ENCODE measurements at regions not wholly inside any gene's neighbourhood (a gene's known extent, or its start where the extent isn't known, plus 50 kb on each side); places are given as distances from the start of the nearest gene placed in this dataset.
A peak's percentile ranks its signal among the peaks of the same experiment; 100 is the strongest.
"Not testable (repeated sequence)": the region's sequence is repeated elsewhere in the genome, so short reads cannot be mapped to it uniquely, and the experiment has no call there.

DNA sequence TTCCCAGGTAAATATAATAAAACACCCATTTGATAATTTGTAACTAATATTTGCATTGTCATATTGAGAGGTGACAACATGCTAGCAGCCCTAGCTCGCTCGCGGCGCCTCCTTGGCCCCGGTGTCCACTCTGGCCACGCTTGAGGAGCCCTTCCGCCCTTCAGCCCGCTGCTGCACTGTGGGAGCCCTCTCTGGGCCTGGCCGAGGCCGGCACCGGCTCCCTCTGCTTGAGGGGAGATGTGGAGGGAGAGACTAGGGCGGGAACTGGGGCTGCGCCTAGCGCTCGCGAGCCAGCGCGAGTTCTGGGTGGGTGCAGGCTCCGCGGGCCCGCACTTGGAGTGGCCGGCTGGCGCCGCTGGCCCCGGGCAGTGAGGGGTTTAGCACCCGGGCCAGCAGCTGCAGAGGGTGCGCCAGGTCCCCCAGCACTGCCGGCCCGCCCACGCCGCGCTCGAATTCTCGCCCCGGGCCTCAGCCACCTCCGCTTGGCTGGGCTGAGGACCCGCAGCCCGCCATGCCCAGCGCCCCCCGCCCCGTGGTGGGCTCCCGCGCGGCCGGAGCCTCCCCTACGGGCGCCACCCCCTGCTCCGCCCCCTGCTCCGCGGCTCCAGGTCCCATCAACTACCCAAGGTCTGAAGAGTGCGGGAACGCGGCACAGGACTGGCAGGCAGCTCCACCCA, 594.4 kb downstream of the SLITRK6 start:
- DNase-seq (ENCODE audit: low spot score): no peak

DNA sequence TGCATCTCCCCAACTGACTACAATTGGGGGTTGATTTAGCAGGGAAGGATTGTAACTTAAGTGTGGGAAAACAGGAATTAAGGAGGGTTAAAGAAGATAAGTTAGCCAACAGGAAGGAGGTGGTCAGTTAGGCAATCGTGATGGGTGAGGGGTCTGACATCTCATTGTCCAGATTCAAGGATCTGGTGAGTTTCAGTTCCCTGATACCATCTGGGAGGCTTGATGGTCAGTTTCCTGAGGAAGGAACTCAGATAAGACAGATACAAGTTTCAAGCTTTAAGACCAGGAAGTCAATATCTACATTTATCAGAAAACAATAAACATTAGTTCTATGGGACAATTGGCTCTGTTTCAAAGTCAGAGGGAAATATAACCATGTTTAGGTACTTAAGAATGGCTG, 601.8 kb downstream of the SLITRK6 start:
- DNase-seq (ENCODE audit: low spot score): no peak

DNA sequence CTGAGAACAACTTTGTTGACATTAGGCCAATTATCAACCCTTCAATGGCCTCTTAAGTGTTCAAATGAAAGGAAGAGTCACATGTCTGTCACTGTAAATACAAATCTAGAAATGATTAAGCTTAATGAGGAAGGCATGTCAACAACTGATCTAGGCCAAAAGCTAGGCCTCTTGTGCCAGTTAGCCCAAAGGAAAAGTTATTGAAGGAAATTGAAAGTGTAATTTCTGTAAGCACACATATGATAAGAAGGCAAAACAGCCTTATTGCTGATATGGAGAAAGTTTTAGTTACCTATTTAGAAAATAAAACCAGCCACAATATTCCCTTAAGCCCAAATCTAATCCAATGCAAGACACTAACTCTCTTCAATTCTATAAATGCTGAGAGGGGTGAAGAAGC, 604.7 kb downstream of the SLITRK6 start:
- DNase-seq (ENCODE audit: low spot score): no peak

DNA sequence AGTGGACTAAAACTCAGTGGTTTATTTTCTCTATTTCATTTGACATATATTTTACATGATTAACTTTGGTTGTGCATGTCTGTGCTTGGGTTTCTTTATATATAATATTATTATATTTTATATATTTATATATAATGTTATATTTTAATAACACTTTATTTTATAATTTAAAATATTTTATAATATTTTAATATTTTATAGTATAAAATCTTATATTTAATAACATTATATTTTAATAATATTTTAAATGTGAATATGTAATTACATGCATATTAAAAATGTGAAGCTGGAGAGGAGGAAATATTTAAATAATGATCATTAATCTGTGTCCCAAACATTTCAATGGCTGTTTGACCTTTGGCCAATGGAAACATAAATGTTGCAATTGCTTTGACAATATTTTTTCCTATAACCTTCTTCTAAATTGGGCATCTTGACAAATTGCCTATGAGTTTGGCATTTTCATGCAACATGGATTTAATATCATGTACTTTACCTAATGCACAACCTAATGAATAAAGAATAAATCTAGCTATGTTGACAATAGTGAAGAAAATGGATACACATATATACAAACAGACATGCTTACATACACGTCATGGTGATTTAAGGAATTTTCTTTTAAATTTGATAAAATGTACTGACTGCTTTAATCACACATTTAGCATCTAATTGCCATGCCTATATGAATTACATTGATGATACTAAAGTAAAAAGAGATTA, 607.1 kb downstream of the SLITRK6 start:
- no peak for DNase-seq (ENCODE audit: low spot score)

DNA sequence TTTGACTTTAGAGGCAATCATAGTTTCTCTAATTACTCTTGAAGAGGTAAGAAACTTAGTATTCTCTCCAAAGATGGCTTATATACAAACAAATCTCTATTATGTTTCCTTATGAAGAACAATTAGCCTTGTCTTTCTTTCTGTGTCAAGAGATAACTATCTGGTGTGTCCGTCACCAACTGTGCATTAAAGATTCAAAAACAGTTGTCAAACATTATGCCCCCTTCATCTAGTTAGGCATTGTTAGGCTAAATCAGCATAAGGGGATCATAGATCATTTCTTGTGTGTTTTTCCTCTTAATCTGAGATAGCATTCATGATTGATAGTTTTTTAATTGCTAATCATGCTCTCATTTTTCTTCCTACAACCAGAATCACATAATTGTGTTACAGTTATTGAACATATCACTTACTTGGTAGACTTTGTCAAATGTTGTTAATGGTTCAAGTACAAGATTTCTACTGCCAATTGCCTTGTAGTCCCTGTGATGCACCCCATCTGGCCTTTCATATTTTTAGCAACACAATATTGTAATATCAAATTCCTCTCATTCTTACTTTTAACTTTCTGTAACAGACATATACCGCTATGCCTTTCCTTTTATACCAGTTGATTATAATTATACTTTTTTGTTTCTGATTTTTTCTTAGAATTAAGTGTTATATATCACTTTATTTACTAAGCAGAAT, 612.7 kb downstream of the SLITRK6 start:
- DNase-seq (ENCODE audit: low spot score): peak; percentile 51

GRCh38 chr13:85174291-85174690, 624.9 kb downstream of the SLITRK6 start:
- DNase-seq (ENCODE audit: low spot score): no peak

DNA sequence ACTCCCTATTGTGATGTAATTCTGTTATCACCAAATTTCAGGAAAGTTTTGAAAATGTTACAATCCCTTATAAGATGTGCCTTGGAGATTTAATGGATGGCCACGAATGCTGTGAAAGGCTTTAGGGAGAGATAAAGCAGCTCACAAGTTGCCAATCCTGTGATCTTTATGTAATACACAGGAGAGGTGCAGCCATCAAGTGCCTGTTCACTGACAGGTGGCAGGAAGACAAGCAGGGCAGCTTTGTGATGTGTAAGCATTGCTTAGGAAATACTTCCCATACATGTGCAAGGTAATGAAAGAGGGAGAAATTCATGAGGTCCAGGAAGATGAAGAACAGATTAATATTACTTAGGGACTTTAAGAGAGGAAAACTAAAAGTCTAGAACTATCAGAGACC, 628.8 kb downstream of the SLITRK6 start:
- DNase-seq (ENCODE audit: low spot score): no peak

GRCh38 chr13:85166891-85167290, 632.3 kb downstream of the SLITRK6 start:
- DNase-seq (ENCODE audit: low spot score): no peak

DNA sequence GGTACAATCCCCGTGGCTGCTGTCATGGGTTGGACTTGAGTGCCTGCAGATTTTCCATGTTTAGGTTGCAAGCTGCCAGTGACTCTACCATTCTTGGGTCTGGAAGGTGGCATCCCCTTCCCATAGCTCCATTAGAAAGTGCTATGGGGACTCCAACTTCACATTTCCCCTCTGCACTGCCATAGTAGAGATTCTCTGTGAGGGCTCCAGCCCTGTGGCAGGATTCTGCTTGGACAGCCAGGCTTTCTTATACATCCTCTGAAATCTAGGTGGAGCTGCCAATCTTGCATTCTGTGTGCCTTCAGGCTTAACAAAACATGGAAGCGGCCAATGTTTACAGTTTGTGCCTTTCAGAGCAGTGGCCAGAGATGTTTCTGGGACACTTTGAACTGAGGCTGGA, 636.2 kb downstream of the SLITRK6 start:
- DNase-seq (ENCODE audit: low spot score): no peak

DNA sequence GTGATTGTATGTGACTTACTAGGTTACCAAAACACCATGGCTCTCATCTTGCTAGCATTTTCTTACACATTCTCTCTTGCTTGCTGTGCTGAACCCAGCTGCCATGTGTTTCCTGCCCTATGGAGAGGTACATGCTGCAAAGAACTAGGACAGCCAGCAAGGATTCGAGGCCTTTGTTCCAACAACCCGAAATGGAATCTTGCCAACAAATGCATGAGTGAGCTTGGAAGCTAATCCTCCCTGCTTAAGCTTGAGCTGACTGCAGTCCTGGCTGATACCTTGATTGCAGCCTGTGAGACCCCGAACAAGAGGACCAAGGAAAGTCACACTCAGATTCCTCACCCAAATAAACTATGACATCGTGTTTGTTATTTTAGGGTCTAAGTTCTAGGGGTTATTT, 651.2 kb downstream of the SLITRK6 start:
- DNase-seq (ENCODE audit: low spot score): peak; percentile 96

DNA sequence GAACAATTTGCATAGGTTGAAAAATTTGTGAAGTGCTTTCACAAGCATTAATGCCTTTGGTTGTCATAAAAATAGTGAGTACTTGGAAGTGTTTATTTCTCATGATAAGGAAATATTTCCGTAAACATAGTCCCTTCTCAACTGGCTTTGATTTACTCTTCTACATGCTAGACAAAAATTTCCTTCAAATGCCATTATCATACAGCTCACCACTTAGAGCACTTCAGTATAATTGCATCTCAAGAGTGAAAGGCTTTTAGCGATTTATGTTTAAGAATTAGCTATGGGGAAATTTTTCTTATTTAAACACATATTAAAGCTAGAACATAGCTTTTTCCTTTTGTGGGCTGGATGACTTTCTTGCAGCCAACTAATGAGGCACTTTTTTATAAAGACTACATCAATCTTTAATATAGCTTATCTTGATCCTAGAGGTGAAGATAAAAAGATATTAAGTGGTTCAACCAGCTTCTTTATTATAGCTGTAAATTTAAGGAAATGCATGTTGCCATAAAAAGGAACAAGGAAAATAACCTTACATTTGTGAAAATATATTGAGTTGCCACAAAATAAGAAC, 656.8 kb downstream of the SLITRK6 start:
- DNase-seq (ENCODE audit: low spot score): no peak

GRCh38 chr13:85141401-85141800, 657.8 kb downstream of the SLITRK6 start:
- no peak for DNase-seq (ENCODE audit: low spot score)

DNA sequence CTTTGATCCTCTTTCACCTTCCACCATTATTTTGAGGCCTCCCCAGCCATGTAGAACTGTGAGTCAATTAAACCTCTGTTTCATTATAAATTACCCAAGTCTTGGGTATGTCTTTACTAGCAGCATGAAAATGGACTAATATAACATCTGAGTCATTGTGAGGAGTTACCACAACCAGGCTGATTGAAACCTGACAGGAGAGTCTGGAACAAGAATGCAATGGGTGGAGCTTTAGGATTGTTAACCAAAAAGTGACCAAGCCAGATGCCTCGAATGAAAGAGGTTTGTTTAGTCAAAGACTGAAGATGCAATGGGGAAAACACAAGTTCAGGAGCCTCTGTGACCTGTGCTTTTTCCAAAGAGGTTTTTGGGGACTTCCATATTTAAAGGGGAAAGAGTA, 659.0 kb downstream of the SLITRK6 start:
- no peak for DNase-seq (ENCODE audit: low spot score)

DNA sequence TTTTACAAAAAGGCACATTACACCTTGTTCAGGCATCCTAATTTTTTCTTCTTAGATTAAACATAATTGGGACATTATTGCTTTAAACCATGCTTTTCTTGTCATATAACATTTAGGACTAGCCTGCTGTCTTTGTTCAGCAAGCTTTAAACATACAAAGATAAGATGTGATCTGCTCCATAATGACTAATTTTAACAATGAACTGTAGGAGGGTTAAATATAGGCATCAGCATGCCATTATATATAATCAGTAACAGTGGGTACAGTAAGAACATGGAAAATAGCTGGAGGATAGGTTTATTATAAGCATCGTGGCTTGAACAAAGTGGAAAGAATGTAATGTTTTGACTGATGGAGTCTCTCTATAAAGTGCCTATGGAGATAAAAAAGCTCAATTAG, 661.7 kb downstream of the SLITRK6 start:
- no peak for DNase-seq (ENCODE audit: low spot score)

DNA sequence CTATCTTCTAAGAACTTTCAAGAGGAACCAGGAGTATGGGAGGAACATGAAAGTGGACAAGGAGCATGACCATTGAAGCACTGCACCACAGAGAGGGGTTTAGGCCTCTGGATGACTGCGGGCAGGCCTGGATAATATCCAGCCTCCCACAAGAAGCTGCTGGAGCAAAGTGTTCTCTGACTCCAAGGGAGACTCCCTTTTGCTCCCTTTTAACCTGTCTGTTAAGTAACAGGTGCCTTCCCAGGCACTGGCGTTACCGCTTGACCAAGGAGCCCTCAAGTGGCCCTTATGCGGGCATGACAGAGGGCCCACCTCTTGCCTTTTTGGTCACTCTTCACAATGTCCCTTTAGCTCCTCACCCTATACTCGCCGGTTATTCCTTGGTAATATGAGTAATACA, 666.2 kb downstream of the SLITRK6 start:
- no peak for DNase-seq (ENCODE audit: low spot score)

DNA sequence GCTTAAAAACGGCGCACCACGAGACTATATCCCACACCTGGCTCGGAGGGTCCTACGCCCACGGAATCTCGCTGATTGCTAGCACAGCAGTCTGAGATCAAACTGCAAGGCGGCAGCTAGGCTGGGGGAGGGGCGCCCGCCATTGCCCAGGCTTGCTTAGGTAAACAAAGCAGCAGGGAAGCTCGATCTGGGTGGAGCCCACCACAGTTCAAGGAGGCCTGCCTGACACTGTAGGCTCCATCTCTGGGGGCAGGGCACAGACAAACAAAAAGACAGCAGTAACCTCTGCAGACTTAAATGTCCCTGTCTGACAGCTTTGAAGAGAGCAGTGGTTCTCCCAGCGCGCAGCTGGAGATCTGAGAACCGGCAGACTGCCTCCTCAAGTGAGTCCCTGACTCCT, 675.7 kb downstream of the SLITRK6 start:
- not testable (repeated sequence) for DNase-seq (ENCODE audit: low spot score)

GRCh38 chr13:85108356-85108755, 690.9 kb downstream of the SLITRK6 start:
- DNase-seq (ENCODE audit: low spot score): no peak

GRCh38 chr13:85099245-85099644, 700.0 kb downstream of the SLITRK6 start:
- no peak for DNase-seq (ENCODE audit: low spot score)

- DNase-seq (ENCODE audit: low spot score): no peak
These were observed 703.6 kb downstream of the SLITRK6 start for GRCh38 chr13:85095418-85096272.

DNA sequence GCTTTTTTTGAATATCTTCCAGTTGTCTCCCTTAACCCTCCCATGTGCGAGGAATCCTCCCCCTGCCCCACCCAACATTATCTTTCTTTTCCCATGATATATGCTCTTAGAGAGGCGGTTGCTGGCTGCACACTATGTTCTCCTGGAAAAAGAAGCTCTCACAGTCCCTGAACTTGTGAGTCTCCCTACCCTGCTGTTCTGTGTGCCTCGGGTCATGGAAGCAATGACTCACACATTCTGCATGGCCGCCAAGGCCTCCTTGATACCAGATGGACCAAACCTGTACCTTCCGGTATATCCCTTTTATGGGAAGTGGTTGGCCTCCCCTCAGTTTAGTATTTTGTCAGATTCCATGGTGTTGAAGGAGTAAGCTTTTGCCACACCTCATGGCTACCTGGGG, 705.4 kb downstream of the SLITRK6 start:
- DNase-seq (ENCODE audit: low spot score): peak; percentile 39

- peak; percentile 5 for DNase-seq (ENCODE audit: low spot score)
These were observed 707.5 kb downstream of the SLITRK6 start for GRCh38 chr13:85091631-85092234.

DNA sequence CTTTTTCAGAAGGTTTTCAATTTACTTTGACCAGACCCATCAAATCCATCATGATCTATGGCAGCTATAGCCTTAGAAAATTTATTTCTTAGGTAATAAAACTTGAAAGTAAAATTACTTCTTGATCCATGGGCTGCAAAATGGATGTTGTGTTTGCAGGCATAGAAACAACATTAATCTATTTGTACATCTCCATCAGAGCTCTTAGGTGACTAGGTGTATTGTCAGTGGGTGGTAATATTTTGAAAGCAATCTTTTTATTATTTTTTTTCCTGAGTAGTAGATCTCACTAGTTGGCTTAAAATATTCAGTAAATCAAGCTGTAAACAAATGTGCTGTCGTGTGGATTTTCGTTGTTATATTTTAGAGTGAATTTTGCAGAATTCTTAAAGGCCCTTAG, 710.0 kb downstream of the SLITRK6 start:
- DNase-seq (ENCODE audit: low spot score): no peak
